Activated naive CD8-positive, alpha-beta T cell treated with anti-CD3 and anti-CD28 coated beads for 36 hours (primary cell): ENCODE measurements at regions not wholly inside any gene's neighbourhood (a gene's known extent, or its start where the extent isn't known, plus 50 kb on each side); places are given as distances from the start of the nearest gene placed in this dataset.

ENCODE experiments used
- DNase-seq: peaks from one replicate; pipeline ENCODE4 v3.0.0; 2021
- H3K27ac Mint-ChIP-seq: one replicate; pipeline ENCODE4 v1.8.0; 2022; ENCODE audit warnings: mild to moderate bottlenecking, moderate library complexity, mixed read lengths
- H3K27me3 Mint-ChIP-seq: one replicate; pipeline ENCODE4 v1.8.0; 2022; ENCODE audit warnings: mild to moderate bottlenecking, mixed read lengths
- H3K36me3 Mint-ChIP-seq: one replicate; pipeline ENCODE4 v1.8.0; 2021; ENCODE audit warnings: mild to moderate bottlenecking, mixed read lengths
- H3K4me1 Mint-ChIP-seq: one replicate; pipeline ENCODE4 v1.8.0; 2021; ENCODE audit warnings: mixed read lengths
- H3K4me3 Mint-ChIP-seq: one replicate; pipeline ENCODE4 v1.8.0; 2022; ENCODE audit warnings: mild to moderate bottlenecking, moderate library complexity, mixed read lengths
- H3K9me3 Mint-ChIP-seq: one replicate; pipeline ENCODE4 v1.8.0; 2022; ENCODE audit warnings: mixed read lengths

DNA sequence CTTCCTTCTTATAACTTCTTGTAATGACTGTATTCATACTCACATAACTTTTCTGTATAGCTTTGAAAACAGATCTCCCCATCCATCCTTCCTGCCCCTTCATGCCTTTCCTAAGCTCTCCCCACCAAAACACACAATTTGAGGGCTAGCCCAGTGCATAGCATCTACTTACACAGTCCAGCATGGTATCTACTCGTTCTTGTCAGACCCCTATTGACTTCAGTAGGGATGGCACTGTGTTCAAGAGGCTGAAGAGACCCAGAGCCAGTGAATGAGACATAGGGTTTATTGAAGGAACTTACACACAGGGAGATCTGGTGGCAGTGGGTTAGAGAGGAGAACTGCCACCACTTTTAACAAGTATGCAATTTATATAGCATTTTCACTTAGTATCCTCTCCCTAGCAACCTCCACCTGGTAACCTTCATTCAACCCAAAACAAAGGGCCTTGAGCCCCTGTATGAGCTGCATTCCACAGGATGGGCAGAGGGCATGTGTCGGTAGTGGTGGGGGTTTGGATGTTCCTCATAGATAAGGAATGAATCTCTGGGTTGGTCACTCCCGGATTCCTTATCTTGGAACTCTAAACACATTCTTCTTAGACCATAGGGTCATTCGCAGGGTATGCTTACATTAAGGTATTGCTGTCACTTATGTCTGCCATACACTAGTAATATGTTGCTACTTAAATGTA, 64.9 kb upstream of the GNG12 start:
- DNase-seq: no peak
- Mint-ChIP-seq H3K4me1 (no peaks in the 10 kb centered on the region), H3K27ac (no peak overlapping the region), H3K36me3 (no peaks in the 10 kb centered on the region), H3K9me3 (peaks cover 4% of the 10 kb centered on the region), H3K4me3 (no peak overlapping the region), H3K27me3 (peaks cover 15% of the 10 kb centered on the region)

DNA sequence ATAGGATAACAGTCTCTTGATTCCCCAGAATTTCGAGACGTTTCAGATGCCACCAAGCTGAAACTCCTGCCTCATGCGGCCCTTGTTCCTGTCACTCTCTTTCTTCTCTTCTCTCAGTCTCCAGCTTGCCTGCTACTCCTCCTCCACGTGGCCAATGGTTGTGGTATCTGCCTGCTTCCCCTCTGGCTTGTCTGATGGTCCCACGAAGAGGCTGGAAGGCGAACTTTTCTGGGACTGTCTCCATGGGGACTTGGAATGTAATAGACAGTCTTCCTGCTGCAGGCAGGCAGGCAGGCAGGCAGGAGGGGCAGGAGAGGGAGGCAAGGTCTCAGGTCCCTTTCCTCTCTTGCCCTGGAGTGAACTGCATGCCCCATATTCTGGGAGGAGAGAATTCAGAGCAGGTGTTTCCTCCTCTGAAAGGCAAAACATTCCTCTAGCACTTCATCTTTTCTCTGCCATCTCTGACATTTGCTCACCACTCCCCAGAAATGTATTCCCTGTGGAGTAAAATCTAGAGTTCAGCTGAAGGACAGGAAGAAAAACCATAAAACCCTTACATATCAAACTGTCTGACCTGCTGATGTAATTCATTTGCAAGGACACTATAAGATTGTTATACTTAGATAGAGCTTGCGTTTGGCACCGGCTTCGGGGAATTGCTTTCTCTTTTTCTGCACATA, 64.1 kb upstream of the GNG12 start:
- no peak overlapping the region for H3K4me3 Mint-ChIP-seq
- no peaks in the 10 kb centered on the region for H3K36me3 Mint-ChIP-seq
- peaks cover 4% of the 10 kb centered on the region for H3K9me3 Mint-ChIP-seq
- no peak for DNase-seq
- peaks cover 20% of the 10 kb centered on the region for H3K27me3 Mint-ChIP-seq
- no peak overlapping the region for H3K27ac Mint-ChIP-seq
- no peaks in the 10 kb centered on the region for H3K4me1 Mint-ChIP-seq

DNA sequence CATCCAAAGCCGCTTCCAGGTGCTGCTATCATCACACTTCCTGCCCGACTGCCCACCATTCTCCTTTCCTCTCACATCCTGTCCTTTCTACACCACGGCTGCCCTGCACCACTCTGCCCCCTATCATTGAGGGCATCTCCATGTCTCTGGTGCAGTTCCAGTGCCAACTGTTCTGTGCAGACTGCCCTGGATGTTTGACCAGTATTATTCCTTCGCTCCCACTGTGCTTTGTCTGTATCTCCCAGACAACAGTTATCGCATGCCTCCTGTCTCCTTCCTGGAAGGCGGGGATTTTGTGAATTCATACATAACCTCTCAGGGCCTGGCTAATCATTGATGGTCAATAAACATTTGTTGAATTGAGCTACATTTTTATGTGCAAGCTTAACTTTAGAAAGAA, 63.6 kb upstream of the GNG12 start:
- Mint-ChIP-seq H3K9me3 (no peaks in the 10 kb centered on the region), H3K36me3 (no peaks in the 10 kb centered on the region), H3K4me1 (no peaks in the 10 kb centered on the region), H3K27ac (peak overlapping the region; percentile 10), H3K4me3 (no peak overlapping the region), H3K27me3 (peaks cover 24% of the 10 kb centered on the region)
- no peak for DNase-seq

DNA sequence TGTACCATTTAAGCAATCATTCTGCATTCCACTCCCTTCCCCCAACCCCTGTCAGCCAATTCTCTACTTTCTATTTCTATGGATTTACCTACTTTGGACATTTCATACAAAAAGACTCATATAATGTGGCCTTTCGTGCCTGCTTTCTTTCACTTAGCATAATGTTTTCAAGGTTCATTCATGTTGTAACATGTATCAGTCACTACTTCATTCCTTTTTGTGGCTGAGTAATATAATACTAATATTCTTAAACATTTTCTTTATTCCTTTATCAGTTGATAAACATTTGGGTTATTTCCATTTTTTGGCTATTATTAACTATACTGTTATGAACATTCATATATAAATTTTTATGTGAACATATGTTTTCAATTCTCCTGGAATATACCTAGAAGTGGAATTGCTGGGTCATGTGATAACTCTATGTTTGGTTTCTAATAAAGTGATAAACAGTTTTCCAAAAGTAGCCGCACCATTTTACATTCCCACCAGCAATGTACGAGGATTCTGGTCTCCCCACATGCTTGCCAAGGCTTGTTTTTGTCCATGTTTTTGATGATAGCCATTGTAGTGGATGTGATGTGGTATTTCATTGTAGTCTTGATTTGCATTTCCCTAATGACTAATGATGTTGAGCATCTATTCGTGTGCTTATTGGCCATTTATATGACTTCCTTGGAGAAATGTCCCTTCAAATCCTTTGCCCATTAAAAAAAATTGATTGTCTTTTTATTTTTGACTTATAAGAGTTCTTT, 61.9 kb upstream of the GNG12 start:
- Mint-ChIP-seq H3K27me3 (peaks cover 33% of the 10 kb centered on the region), H3K9me3 (no peaks in the 10 kb centered on the region), H3K27ac (no peak overlapping the region), H3K4me1 (peaks cover 3% of the 10 kb centered on the region), H3K4me3 (no peak overlapping the region), H3K36me3 (no peaks in the 10 kb centered on the region)
- no peak for DNase-seq

DNA sequence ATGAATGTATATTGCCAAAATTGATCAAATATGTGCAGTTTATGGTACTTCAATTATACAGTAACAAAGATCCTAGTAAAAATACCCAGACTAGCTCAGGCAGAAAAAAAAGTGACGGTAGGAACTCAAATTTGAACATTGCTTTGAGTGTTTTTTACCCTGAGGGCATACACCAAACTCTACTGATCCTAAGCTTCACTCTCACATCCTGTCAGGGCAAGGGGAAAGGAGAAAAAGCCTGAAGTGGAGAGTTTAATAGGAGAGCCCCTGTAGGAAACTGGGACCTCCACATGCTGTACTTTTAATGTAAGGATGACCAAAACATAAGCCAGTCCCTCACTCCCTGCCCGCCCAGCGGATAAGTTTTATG, 59.8 kb upstream of the GNG12 start:
- Mint-ChIP-seq H3K27ac (no peak overlapping the region), H3K9me3 (no peaks in the 10 kb centered on the region), H3K36me3 (no peaks in the 10 kb centered on the region), H3K27me3 (peaks cover 38% of the 10 kb centered on the region), H3K4me3 (no peak overlapping the region), H3K4me1 (peaks cover 9% of the 10 kb centered on the region)
- DNase-seq: no peak

DNA sequence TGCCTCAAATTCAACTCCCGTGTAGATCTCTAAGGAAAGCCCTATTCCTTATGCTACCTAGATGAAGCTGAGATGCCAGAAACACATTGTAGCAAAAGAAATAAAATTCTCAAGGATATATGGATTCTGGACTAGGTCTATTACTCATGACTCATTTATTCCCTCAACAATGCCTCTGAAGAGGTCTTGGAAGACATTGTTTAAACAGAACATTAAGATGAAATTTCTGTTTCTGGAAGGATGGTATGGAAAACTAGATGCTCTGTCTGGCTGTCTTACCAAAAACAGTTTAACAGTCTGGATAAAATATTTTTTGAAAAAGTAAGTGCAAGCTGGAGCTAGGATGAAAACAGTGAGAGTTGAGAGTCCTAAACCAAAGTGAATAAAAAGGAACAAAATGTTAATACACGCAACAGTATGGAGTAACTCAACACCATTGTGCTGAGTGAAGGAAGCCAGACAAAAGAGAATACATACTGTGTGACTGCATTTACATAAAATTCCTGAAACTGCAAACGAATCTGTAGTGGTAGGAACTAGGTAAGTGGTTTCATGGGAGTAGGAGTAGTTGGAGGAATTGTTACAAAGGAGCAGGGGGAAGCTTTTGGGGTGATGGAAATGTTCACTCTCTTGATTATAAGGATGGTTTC, 59.3 kb upstream of the GNG12 start:
- no peak for DNase-seq
- H3K27ac Mint-ChIP-seq: no peak overlapping the region

DNA sequence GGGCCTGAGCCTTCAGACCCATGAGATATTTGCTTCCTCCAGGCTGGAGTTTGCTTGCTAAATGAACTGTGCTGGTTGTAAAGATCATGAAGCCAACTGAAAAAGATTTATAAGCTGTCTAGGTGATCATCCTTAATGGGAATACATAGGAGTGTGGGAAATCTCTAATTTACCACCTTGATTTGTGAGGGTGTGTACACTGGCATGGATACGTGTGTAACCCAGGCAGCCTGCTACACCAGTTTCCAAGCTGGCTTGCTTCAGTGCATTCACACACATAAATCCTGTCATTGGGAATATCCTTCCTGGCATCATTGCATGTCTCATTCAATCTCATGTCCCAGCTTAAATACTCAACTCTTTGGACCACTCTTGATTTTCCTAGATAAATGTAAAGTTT, 57.6 kb upstream of the GNG12 start:
- no peaks in the 10 kb centered on the region for H3K9me3 Mint-ChIP-seq
- DNase-seq: no peak
- peaks cover 9% of the 10 kb centered on the region for H3K4me1 Mint-ChIP-seq
- peaks cover 32% of the 10 kb centered on the region for H3K27me3 Mint-ChIP-seq
- H3K4me3 Mint-ChIP-seq: no peak overlapping the region
- H3K27ac Mint-ChIP-seq: no peak overlapping the region
- H3K36me3 Mint-ChIP-seq: no peaks in the 10 kb centered on the region

More for the DNA sequence above, 59.3 kb upstream of the GNG12 start:
- no peaks in the 10 kb centered on the region for H3K9me3 Mint-ChIP-seq
- H3K4me3 Mint-ChIP-seq: no peak overlapping the region
- no peaks in the 10 kb centered on the region for H3K36me3 Mint-ChIP-seq
- H3K4me1 Mint-ChIP-seq: peaks cover 9% of the 10 kb centered on the region
- H3K27me3 Mint-ChIP-seq: peaks cover 37% of the 10 kb centered on the region

DNA sequence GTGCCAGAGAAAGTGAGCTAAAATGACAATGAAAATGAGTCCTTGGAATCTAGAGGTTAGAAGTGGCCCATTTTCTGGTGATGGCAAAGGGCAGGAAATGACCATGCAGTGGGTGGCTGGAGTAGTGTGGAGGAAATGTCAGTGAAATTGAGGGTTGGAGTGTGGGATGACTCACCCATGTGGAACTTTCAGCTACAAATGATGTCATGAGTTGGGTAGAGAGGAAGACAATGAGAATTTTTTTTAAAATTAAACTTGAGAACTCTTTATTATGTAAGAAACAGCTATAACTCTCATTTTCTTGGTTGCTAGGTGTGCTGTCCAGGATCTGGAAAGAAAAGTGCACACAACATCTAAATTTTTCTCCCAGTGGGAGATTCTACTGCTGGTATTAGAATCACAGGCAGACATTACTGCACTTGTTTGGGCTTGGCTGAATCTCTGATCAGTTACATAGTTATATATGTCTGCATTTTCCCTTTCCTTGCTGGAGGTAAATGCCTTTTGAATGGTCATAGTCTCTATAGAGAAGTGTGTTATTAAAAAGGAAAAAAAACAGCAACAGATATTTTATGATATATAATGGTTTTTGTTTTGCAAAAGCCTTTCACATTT, 56.8 kb upstream of the GNG12 start:
- no peak overlapping the region for H3K27ac Mint-ChIP-seq
- peaks cover 32% of the 10 kb centered on the region for H3K27me3 Mint-ChIP-seq
- no peaks in the 10 kb centered on the region for H3K9me3 Mint-ChIP-seq
- no peak overlapping the region for H3K4me3 Mint-ChIP-seq
- no peaks in the 10 kb centered on the region for H3K36me3 Mint-ChIP-seq
- DNase-seq: peak; percentile 31
- peaks cover 9% of the 10 kb centered on the region for H3K4me1 Mint-ChIP-seq

DNA sequence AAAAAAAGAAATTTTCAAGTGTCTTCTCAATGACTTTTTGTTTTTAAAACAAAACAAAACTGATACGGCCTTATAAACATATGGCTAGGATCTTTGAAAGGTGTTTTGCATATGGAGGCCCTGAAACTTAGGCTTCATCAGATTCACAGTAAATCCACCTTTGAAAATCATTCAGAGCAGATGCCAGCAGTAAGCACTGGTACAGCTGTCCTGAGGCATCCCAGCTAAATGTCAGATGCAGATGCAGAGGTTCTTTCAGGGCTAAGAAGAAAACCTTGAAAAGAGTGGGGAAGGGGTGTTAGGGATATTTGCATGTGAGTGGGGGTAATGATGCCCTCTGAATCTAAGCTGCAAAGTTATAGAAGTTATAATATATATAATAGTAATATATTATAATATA, 56.2 kb upstream of the GNG12 start:
- H3K27me3 Mint-ChIP-seq: peaks cover 36% of the 10 kb centered on the region
- DNase-seq: no peak
- H3K4me1 Mint-ChIP-seq: peaks cover 9% of the 10 kb centered on the region
- H3K27ac Mint-ChIP-seq: no peak overlapping the region
- H3K36me3 Mint-ChIP-seq: no peaks in the 10 kb centered on the region
- no peaks in the 10 kb centered on the region for H3K9me3 Mint-ChIP-seq
- no peak overlapping the region for H3K4me3 Mint-ChIP-seq

DNA sequence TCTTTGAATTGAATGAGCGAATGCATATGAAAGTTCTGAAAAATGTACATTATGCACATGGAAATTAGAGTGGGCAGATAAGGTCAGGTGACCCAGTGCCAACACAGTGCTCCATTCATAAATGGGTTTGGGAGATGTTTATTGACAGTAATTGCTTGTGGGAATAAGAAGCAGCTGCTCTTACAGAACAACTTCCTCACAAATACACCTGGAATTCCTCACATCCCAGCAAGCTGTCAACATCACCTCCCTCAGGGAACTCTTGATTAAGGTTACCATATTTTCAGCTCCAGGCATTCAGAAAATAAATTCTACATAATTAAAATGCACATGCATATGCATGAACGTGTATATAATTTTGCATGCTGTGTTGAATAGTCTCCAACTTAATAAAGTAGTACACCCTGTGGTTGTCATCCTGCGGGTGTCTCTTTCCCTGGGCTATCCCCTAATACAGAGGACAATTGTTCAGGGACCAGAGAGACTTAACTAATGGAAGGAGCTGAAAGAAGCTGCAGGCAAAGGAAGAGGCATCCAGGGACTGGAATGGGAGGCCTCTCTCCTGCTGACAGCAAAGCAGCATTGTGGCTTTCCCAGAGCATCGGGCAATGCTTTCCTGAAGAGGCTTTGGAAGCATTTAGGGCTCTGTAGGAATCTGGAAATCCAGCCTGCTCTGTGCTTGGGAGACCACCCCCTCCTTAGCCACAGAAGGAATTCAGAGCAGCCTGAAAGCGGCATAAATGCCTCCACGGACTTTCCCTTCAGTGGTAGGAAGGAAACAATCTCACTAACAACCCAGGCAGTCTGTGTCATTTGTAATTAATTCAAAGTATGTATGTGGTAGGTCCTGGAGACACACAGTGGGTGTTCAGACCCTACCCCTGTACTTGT, 55.2 kb upstream of the GNG12 start:
- Mint-ChIP-seq H3K36me3 (no peaks in the 10 kb centered on the region), H3K27me3 (peaks cover 45% of the 10 kb centered on the region), H3K4me1 (peaks cover 9% of the 10 kb centered on the region)

DNA sequence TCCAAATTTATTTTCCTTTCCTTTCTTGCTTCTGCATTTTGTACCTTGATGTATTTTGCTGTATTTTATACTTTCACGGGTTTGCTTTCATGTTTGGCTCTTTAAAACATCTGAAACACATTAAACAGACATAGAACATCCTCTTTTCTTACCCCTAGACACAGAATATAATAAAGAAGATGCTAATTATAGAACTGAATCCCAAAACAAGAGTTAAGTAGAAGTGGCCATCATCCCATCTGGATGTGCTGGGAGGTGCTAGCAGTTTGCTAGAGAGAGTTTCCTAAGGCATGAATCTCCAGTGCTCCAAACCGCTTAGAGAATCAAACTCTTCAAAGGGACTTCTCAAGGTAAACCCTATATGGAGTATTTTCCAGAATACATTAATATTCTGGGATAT, 53.9 kb upstream of the GNG12 start:
- H3K36me3 Mint-ChIP-seq: no peaks in the 10 kb centered on the region
- no peak overlapping the region for H3K4me3 Mint-ChIP-seq
- no peak overlapping the region for H3K27ac Mint-ChIP-seq
- peaks cover 46% of the 10 kb centered on the region for H3K27me3 Mint-ChIP-seq
- peaks cover 9% of the 10 kb centered on the region for H3K4me1 Mint-ChIP-seq
- H3K9me3 Mint-ChIP-seq: no peaks in the 10 kb centered on the region
- DNase-seq: no peak

More for the DNA sequence above, 55.2 kb upstream of the GNG12 start:
- Mint-ChIP-seq H3K27ac (no peak overlapping the region), H3K4me3 (no peak overlapping the region), H3K9me3 (no peaks in the 10 kb centered on the region)
- DNase-seq: no peak

DNA sequence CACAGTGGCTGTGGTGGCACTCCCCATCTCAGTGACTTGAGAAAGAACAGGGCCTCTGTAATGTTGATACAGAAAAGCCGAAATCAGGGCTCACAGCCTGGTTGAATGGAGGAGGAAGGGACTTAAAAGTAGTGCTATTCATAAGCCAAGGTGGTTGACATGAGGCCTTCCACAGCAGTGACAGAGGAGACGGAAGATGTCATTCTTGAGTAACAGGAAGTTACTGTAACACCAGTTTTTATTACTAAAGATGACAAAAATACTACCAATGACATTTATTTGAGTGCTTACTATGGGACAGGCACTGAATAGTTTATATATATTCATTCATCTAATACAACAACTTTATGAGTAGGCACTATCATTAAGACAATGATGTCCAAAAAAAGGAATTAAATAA, 52.8 kb upstream of the GNG12 start:
- Mint-ChIP-seq H3K4me3 (no peak overlapping the region), H3K36me3 (no peaks in the 10 kb centered on the region), H3K4me1 (peaks cover 7% of the 10 kb centered on the region), H3K27ac (no peak overlapping the region), H3K9me3 (no peaks in the 10 kb centered on the region), H3K27me3 (peaks cover 43% of the 10 kb centered on the region)
- no peak for DNase-seq

DNA sequence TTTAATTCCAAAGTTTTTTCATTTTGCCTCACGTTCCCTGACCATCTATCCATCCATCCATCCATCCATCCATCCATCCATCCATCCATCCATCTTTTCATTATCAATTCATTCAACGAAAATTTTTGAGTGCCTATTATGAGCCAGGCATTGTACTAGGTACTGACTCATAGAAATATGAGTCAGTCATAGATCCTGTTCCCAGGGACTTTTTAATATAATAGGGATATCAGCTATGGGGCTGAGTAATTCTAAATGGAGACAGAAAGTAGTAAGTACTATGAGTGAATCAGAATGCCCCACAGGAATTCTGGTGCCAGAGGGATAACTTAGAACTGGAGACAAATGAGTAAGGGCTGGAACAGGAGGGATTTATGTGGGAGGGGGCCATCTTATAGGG, 49.8 kb upstream of the GNG12 start:
- Mint-ChIP-seq H3K36me3 (no peaks in the 10 kb centered on the region), H3K9me3 (no peaks in the 10 kb centered on the region), H3K4me3 (no peak overlapping the region), H3K27ac (no peak overlapping the region), H3K27me3 (peaks cover 37% of the 10 kb centered on the region), H3K4me1 (no peaks in the 10 kb centered on the region)
- DNase-seq: no peak
